ENCODE measurements at regions not wholly inside any gene's neighbourhood (a gene's known extent, or its start where the extent isn't known, plus 50 kb on each side); places are given as distances from the start of the nearest gene placed in this dataset.

DNA sequence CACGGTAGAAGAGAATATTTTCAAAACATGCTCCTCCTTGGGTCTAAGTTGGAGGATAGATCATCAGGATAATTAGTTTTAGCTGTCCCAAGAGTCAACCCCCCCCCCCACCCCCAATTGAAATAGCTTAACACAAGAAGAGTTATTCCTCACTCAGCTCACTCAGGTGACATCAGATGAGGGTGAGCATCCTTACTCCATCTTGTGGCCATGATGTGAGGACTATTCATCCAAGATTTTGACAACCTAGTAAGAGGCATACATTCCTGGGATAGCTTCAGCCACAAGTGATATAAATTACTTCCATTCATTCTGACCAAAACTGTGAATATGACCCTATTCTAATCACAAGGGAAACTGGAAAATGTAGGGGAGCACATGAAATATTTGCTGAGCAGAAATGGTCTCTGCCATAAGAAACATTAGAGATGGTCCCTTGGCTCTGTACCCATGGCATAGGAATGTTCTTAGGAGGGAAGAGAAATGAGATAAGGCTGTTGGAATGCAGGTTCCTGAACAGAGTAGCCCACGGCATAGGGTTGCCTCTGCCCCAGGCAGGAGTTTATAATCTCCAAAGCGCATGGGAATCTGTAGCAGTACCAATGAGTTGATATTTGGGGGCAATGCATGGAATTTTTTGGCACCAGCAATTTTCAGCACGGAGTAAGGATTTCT, 257.2 kb downstream of the CYRIA start:
- FAIRE-seq: no peak

GRCh38 chr2:16407358-16407757, 258.3 kb downstream of the CYRIA start:
- no peak for FAIRE-seq

DNA sequence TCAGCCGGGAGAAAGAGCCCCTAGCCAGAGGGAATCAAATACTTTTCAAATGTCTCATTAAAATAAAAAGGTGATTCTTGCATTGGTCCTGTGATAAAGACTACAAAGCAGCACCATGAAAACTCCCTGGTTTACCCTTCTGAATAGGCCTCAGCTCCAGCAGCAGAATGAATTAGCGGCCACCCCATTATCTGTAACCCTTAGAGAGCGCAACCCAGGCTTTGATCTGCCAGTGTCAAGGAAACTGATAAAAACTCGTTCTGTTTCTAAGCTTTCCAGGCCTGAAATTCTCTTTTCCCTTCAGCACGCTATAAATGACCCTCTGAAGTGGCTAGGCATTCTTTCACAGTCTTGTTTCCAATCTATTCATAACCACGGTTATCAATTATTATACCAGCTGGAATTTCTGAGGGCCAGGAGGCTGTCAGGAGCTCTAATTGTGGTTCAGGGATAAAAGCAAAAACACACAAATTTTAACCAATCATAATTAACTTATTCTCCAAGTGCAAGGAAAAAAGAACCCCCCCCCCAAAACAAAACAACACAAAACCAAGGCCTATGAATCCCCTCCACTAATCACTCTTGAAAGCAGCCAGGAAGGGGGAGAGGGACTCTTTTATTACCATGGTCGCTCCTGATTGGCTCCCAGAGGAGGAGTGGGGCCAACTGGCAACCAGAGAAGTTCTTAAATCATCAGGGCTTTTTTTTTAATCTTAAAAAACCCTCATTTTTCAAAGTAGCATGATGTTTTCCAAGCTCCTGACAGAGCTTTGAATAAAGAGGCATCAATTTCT, 258.9 kb downstream of the CYRIA start:
- FAIRE-seq: no peak

- no peak for FAIRE-seq
Measured at GRCh38 chr2:16405551-16405950, 260.1 kb downstream of the CYRIA start.

DNA sequence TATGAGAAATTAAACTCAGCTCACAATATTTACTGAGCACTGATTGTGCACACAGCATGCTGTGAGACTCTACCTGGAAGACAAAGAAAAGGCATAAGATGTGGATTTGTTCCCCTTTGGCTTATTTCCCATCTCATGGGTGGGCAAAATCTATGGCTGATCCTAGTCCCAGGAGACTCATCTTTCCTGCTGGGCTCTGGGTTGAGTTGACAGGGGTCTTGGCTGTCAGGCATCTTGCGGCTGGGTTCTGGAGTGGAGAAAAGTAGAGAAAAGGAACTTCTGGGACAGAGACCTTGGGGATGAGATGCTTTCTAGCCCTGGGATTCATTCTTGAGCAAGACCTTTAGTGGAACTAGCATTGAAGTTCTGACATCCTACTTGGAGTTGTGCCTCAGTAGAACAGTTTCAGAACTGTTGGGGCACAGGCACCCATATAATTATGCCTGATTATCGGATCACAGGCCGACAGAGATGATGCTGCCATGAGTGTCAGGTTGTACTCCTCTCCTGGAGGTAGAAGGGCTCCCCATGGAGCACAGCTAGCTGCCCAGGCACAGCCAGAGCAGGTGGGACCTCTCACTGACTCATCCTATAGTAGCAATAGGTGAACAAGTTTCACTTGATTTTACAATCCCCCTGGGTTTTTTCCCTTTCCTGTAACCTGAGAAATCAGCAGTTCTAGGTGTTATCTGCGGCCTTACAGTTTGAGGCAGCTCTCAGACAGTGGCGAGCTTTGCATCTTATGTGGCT, 260.9 kb downstream of the CYRIA start:
- FAIRE-seq: no peak

DNA sequence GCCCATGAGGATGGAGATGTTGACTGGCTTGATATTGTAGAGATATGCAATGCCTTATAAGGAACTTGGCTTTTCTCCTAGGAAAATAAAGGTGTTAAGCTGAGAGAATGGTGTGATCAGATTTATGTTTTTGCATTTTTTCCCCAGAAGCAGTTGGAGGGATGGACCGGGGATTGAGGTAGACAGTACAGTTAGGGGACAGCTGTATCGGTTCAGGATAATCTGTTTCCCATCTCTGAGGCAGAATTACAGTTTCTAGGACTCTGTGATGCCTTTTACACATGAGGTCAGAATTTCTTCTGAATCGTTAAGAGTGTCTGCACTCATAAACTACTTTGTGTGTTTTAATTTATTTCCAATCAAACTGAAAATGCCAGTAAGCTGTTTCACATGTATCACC, 261.5 kb downstream of the CYRIA start:
- FAIRE-seq: no peak

DNA sequence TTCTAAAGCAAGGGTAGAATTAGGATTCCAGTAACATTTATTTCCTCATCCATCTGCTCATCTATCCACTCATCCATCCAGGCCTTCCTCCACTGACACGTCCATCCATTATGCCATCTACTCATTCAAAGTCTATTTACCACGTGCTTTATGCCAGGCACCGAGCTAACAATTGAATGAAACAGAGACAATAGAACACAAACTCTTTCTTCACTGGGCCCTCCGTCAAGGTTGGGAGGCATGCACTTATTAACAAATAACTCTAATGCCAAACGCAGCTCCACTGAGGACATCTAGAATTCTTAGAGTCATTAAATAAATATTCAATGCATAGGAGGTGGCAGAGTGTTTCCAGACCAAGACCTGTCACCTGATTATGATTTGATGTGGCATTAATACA, 262.7 kb downstream of the CYRIA start:
- FAIRE-seq: no peak

DNA sequence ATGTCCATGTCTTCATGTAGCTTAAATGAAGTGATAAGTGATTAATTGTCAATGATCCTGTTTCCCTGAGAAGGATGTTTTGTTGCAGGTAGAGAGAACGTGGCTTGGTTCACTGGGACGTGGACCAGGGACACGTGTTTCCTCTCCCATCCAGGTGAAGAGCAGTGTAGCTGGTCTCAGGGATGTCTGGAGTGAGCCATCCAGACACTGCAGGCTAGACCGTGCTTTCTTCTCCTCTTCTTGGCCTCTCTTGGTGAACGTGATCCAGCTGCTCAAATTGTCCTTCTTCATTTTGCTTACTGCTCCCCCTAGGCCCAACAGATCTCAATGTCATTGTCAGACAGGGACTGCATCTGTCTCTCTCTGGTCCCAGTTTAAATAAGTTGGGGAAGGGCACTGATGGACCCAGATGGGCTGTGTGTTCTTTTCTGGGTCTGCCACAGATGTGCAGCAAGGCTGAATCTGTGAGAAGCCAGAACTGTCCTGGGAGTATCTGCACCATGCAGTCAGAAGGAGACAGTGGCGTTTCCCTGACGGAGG, 263.8 kb downstream of the CYRIA start:
- no peak for FAIRE-seq

DNA sequence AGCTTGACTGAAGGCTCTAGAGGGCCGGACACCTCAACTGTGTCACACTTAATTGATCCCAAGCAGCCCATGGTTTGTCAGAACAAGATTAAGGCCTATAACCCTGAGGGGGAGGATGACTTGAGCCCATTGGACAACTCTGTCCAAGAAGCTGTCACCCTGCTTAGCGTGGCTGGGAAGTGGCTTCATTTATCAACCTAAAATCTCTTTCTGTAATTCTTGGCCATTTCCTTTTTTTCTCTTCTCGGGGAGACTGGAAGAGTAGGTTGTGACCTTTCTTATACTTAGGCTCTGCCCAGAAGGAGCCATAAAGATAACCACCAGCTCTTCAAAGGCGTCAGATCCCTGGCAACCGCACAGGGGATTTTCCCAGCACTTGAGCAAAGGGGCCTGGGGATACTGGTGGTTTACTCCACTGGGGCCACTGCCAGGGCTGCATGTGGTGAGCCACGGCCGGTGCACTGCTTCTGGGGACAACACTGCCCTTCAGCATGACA, 265.5 kb downstream of the CYRIA start:
- no peak for FAIRE-seq

- FAIRE-seq: no peak
Measured at GRCh38 chr2:16398486-16399043, 267.1 kb downstream of the CYRIA start.

DNA sequence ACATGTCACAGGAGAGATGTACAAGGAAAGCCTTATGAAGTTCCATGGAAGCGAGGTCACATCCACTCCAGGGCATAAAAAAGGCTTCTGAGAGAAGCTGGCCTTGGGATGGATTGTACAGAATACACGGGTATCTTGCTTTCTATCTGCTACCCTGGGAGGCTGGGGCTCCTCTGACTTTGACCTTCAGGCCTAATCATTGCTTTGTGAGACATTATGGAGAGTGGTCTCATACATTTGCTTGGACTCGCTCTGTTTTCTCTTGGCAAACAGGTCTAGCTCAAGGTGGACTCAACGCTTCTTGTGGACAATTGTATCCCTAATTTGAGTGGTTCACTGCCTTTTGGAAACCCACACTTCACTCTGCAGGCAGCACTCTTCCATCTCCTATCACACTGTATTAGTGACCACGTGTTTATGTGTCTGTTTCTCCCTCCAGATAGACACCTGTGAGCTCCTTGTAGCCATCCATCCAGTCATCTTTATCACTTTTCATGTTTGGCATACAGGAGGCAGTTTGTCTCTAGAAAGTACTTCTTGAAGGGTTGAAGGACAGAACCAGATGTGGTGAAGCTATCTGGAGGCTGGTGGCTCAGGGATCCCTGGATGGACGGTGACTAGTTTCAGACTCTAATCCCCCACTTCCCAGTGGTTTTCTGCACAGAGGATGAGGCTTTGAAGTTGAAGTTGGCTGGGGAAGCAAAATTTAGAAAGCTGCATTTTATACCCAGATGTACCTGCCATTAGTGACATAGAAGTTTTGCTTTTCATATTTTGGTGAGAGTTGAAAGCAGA, 267.8 kb downstream of the CYRIA start:
- FAIRE-seq: no peak

DNA sequence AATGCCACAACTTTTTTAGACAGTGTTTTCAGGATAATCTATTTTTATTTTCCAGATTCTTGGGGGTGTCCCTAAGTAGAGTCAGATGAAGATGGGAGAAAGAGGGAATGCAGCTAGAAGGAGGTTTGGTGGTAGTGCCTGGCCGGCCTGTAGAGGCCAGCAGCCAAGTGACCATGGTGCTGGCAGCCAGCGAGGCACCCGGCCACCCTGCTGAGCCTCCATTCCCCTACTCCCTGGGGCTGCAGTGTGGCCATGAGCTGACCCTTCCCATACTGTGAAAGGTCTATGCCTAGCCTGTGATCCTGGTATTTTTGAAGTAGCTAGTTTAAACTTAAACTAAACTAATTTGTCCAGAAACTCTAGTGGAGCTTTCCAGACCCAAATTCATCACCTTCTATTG, 268.6 kb downstream of the CYRIA start:
- FAIRE-seq: no peak

GRCh38 chr2:16396171-16396570, 269.5 kb downstream of the CYRIA start:
- FAIRE-seq: no peak

- FAIRE-seq: no peak
Measured at GRCh38 chr2:16395601-16396000, 270.0 kb downstream of the CYRIA start.

- no peak for FAIRE-seq
Measured at GRCh38 chr2:16394986-16395550, 270.6 kb downstream of the CYRIA start.

GRCh38 chr2:16394072-16394985, 271.3 kb downstream of the CYRIA start:
- FAIRE-seq: no peak

DNA sequence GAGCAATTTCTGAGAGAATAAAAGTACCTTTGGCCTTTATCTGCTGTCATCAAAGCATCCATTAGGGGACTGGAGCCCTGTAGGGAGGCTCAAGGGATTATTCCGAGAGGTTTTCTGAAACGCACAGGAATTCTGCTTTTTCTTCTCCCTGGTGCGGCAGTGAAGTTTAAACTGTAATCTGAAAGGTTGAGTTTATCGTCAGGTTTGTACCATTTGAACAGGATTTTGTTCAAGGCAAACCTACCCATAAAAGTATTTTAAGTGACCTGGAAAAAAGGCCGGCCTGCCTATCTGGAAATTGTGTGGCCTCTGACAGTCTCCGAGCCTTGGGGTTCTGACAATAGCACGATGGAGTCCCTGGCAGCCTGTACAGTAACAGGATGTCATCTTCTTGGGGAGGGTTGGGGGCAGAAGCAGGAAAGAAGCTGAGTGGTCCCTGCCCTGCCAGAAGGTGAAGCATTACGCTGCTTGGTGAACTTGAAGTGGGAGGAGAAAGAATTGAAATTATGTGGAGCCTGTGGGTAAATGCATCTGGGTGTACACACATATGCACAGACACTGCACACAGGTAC, 272.0 kb downstream of the CYRIA start:
- no peak for FAIRE-seq

GRCh38 chr2:16392647-16393499, 272.8 kb downstream of the CYRIA start:
- FAIRE-seq: no peak

GRCh38 chr2:16391986-16392385, 273.6 kb downstream of the CYRIA start:
- FAIRE-seq: no peak
